Stimulated activated CD4-positive, alpha-beta T cell treated with anti-CD3 and anti-CD28 coated beads, Interleukin-2, amount 100 ng/mL, for 24 hours (primary cell): ENCODE measurements at regions not wholly inside any gene's neighbourhood (a gene's known extent, or its start where the extent isn't known, plus 50 kb on each side); places are given as distances from the start of the nearest gene placed in this dataset.

ENCODE experiments used
- DNase-seq, 2 donors: peaks; one replicate each; pipeline ENCODE4 v3.0.0-alpha.2; 2020

DNA sequence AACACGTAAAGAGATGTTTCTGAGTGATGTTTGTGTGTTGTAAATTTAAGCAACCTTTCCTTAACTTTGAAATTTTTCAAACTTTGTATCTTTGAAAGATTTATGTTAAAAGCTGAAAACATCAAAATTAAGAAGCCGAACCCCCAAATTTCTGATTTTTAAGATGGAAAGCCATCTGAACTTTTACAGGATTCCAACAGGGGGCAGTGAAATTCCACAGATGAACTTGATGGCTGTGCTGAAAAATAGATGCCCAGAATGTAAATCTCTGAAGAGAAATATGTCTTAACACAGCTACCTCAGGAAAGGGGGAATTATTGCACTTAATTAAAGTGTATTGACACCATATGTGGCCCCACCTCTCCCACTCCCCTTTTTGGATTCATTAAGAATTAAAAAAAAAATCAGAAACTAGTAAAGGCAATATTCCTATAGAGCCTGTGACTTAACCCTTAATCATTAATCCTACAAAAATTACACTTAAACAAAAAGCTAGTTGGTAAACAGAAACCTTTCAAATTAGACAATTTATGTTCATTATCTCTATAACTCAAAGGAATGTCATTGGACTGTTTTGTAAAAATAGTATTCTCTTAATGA is 597.9 kb downstream of the KCNJ2 start:
- DNase-seq: no peak

DNA sequence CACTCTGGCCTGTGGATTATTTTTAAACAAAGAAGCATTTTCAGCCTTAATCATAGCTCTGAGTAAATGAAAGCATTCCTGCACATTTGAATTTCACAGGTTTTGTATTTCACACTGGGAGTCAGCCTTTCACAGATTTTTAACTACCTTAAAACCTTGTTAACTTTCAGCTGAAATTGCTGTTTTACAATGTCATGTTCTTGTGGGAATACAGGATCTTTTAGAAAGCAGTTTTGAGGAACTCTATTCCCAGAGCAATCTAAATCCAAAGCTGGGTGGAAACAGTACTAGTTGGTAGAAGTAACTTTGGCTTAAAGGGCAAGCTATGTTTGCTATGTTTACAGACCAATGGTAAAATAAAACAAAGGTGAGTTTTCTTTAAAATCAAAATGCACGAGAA is 600.6 kb downstream of the KCNJ2 start:
- DNase-seq: no peak

DNA sequence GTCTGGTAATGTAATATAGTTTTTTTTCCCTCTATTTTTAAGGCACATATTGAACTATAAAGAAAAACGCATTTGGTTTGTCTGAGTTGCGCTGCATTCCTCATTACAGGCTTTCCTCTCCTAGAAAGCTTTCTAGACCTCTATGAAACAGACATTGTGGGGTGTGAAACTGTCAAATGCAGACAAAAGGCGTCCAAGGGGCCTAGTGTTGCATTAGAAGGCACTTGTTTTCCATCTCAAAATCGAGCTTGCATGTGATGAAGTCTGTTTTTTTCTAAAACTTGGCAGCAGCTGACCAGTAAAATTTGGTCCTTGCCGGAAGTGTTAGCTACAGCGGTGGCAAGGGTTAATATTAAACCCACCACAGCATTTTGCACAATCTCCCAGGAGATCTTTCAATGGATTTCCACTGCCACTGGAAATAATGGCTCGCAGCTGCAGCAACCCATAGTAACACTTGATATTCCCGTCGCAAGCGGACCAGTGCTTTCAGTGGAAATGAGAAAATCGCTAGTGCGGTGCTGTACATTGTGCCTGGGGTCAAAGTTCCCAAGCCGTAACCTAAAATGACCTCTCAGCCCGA is 602.6 kb downstream of the KCNJ2 start:
- DNase-seq: no peak

DNA sequence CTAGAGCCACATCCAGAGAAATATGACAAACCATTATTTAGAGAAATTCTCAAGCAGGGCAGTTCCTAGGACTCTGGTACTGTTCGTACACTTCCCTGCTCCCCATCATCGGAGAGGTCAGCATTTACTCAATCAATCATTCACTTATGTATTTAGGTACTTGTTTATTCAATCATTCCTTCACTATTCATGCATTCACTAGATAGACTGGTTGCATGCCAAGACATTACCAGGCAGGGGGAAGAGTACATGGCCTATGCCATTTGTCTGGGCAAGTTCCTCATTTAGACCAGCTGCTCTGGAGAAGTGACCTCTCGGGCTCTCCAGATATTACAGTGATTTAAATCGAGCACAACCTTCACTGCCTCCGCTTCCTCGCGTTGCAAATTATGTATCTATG is 603.4 kb downstream of the KCNJ2 start:
- no peak for DNase-seq

DNA sequence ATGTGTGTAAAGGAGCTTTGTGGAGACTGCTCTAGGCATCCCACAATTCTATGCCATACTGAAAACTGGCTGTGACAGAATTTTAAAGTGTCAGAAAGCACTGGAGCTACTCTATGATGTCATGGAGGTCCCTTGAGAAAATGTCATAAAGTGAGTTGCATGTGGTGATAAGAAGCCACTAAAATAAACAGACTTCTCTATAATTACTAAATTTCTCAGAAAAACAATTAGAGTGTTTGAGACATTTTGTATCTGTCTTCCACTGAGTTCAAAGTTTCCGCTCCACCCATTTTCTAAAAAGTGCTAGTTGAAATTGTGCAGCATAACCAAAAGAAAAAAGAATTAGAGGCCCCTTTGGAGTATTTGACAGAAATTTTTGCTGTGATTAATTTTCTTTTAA is 603.9 kb downstream of the KCNJ2 start:
- no peak for DNase-seq

DNA sequence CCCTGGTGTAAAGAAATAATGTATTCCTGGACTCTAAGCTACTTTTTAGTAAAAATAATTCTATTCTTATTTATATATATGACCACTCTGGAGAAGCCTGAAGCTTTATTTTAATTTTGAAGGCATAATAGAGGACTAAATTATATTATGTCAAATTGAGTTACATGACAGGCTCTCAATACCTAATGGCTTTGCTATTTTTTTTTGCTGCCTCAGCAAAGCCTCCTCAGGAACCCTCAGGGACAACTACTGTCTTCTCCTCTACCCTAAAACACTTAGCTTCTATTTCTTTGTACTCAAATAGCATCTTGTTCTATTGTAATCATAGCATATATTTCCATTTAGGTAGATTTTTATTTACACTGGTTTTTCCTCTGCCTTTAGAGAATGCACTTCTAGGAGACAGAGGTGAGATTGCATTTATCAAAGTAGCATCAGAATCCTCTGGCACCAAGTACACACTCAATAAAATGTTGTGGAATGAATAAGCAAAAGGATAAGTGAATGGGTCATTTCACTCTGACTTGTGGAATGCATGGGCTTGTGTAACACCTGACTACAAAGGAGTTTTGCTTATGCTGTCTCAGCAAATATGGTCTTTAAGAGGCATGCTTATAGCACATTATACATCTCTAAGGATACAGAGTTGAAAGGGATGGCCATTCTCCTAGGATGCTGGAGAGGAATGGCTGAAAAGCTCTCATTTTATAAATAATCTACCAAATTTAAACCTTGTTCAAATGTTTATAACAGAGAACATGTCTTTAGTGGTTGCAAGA is 605.2 kb downstream of the KCNJ2 start:
- DNase-seq: no peak

DNA sequence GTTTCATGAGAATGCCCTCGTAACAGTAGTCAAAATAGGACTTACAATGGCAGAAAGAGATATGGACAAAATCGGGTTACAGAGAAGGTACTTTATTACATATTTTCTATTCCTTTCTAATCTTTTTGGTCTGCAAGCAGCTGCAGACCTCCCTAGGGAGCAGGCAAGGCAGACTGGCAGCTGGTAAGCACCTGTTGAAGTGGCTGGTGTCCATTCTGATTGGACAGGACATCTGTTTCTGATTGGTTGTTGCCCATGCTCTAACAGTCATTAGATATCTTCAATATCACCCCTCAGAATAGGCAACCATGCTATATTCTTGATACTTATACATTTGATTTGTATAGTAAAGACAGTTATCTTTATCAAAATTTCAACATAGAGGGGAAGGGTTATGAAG is 606.3 kb downstream of the KCNJ2 start:
- DNase-seq: no peak

DNA sequence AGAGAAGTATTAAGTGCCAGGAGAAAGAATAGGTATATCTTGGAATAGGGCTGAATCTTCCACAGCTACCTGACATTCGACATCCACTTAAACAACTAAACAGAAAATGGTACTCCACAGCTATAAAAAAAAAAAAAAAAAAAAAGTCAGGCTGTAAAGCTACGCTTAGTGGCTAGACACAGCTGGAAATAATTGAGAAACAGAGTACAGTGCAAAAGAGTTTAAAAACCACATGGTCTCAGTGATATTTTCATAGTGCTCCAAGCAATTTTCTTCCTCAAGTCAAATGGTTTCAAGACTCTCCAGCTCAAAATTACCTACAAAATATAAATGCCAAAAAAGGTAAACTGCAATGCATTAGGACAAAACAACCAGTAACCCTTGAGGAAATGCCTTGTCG is 607.1 kb downstream of the KCNJ2 start:
- no peak for DNase-seq

DNA sequence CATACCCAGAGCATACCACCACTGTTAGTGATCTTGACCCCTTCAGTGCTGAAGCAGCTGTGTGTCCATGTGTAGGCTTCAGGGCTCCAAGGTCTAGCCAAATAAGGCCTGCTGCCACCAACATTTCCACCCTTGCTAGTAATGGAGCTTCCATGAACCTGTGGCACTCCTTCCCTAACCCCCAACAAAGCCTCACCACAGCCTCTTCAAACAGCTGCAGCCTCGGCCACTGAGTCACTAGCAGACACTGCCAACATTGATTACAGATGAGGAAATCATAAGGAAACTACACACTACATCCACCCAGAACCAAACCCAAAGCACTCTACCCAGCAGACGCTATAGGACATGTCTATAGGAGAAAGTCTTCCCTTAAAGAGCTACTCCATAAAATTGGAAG is 610.7 kb downstream of the KCNJ2 start:
- DNase-seq: no peak

DNA sequence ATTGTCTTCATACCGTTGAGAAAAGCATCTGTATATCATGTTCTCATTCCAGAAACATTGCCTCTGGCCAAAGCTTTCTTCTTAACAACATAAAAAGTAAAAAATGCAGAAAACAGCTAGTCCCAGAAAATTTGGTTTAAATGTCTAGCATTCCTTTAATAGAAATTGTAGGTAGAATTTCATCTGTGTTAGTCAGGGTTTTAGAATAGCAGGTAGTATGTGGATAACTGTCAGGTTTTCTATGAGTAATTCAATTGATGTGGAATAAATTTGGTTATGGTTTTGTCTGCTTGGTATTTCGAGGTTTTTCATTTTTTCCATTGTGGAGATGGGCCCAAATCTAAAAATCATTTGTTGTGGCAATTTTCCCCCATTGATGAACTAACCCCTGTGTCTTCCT is 616.7 kb downstream of the KCNJ2 start:
- DNase-seq: no peak

DNA sequence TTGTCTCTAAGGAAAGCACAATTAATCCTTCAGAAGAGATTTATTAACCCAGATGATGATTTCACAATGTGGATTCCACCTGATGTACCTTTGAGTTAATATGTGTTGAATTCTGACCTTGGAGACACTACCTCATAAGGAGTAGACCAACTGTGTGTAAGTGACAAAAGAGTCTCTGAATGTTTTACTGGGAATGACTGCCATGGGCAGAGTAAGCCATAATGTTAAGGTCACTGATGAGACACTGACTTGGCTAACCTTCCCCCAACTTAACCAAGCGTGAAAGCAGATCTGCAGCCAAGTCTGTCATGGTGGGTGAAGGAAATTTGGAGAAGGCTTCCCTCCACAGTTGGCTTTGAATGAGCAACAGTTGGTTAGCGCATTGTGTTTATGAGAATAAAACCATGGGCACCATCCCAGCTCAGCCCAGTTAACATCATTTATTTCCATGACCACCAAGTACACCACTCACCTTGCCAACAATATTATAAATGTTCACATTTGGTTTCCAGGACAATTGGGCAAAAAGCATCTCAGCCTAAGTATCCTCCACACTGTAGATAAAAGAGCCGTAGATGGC is 618.5 kb downstream of the KCNJ2 start:
- DNase-seq: no peak

DNA sequence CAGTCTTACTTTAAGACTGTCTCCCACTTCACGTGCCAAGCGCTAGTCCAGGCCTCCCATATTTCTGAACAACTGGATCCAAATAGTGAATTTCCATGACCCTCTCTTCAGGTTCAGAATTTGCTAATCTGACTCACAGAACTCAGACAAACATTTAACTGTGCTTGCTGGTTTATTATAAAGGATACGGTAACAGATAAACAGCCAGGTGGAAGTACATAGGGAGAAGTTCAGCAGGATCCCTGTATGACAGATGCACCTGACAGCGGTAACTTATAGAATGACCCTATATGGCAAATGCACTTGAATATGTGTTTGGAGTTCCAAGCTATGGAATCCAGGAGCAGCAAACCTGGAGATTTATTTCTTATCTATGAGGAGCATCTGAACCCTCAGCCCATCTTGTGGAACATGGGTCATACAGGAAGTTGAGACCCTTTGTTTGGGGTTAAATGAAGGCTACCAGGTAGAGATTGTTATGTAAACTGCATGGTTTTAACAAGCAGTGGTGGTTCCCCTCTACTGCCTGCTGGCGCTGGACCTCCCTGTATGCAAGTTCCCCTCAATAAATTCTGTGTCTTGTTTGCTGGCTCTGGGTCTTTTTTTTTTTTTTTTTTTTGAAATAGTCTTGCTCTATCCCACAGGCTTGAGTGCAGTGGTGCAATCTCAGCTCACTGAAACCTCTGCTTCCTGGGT is 622.6 kb downstream of the KCNJ2 start:
- DNase-seq: no peak

DNA sequence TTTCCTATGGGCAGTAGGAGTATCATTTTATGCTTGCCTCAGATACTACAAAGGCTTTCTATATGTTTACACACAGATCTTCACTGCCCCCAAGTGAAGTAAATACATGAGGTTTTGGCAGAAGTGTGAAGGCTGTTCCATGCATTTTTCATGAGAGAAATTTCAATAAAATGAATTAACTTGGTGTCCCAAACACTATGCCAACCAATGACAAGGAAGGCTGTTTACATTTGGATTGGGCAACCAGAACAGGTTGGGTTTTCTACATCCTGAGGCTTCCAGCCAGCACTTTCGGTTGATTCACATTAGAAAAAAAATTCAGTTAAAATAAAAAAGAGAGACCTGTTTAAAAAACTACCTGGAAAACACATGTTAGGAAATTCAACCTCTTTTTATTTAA is 625.4 kb downstream of the KCNJ2 start:
- DNase-seq: no peak

DNA sequence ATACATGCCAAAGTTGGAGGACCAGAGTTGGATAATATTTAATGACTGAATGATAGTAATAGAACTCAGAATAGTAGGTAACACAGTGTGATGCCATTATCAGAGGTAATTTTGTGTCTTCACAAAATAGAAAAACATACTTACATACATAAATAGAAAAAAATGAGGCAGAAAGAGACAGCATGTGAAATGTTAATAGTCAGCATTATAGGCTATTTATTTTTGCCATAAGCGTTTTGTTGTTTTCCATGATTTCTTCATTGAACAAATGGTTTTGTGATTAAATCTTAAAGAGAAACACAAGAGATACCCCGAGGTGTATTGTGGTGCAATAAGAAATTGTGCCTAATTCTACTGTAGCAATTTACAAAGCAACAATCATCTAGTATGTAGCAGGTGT is 626.3 kb downstream of the KCNJ2 start:
- DNase-seq: no peak

DNA sequence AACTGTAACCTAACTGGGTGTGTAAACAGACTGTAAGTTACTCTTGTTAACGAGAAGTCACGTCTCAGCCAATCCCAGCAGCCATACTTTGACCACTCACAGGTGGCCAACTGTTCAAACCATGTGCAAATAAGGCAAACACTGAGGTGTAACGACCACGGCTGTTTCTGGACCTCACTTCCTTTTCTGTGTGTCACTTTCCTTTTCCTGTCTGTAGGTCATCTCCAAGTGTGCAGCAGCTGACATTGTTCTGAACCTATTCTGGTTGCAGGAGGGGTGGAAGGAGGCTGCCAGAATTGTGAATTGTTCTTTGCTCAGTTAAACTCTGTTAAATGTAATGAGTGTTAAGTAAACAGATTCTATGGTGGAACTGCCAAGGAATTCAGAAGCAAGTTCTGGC is 627.4 kb downstream of the KCNJ2 start:
- no peak for DNase-seq

DNA sequence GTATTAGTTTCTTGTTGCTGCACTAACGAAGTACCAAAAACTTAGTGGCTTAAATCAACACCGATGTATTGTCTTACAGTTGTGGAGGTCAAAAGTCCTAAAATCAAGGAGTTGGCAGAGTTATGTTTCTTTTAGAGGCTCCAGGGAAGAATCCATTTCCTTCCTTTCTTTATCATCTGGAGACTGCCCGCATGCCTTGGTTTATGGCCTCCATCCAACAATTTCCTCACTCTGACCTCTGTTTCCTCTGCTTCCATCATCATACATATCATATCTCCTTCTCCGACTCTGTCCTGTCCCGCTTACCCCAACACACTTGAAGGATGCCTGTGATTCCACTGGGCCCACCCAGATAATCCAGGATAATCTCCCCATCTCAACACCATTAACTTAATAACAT is 627.8 kb downstream of the KCNJ2 start:
- DNase-seq: no peak

DNA sequence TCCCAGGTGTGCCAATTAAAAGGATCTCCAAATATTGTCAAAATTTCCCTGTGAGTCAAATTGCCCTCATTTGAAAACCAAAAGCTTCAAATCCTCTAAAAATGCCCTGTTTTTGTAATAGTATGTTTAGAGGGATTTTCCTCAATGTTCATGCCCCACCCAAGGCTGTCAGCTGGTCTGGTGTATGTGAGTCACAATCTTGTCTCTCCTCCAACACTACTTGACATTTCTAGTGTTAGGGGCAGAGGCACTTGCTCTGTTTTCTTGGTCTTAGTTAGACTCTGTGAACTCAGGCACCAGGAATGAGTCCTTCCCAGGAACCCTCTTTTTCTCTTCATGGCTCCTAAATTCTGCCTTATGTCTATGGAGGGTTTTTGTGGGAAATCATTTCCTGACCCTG is 634.8 kb downstream of the KCNJ2 start:
- no peak for DNase-seq

DNA sequence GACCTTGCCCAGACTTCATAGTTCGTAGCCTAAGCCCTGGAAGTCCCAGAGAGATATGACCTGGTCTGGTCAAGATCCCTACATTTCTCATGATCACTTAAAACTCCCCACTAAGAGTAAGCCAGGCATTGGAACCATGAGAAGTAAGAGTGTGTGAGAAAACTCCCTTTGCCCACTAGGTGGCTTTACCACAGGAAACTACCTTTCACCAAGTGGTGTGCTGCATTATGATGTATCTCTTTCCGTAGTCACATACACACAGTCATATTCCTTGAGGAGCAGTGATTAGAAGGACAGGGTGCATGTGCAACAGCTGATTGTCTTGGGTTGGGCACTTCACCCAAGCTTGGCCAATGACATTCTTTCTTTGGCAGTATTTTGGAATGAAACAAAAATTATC is 639.3 kb downstream of the KCNJ2 start:
- no peak for DNase-seq

DNA sequence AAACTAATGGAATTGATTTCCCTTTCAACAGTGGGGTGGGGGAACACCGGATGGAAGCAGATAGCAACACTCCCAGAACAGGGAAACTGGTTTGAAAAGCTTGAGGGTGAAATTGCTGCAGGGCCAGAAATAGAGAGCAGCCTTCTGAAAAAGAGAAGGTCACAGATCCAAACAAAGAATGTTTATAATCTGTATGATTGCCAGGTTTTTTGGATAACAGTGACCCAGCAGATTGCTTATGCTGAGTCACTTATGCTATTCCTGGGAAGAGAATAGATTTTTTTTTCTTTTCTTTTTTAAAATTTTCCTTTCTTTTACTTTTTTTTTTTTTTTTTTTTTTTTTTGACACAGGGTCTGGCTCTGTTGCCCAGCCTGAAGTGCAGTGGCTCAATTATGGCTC is 641.3 kb downstream of the KCNJ2 start:
- DNase-seq: no peak

DNA sequence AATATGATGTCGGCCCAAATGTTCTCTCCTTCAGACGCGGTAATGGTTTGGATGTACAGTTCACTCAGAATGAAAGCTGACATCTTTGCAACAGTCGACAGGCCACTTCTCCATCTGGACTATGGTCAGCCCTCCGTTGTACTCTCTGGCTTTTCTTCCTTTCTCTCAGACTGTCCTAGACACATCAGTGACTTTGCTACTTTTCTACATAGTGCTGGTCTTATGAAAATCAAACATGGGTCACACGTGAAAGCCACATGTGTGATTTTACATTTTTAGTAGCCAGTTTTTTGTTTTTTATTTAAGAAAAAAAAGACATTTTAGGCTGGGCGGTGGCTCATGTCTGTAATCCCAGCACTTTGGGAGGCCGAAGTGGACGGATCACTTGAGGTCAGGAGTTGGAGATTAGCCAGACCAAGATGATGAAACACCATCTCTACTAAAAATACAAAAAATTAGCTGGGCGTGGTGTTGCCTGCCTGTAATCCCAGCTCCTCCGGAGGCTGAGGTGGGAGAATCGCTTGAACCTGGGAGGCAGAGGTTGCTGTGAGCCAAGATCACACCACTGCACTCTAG is 644.1 kb downstream of the KCNJ2 start:
- DNase-seq: no peak

DNA sequence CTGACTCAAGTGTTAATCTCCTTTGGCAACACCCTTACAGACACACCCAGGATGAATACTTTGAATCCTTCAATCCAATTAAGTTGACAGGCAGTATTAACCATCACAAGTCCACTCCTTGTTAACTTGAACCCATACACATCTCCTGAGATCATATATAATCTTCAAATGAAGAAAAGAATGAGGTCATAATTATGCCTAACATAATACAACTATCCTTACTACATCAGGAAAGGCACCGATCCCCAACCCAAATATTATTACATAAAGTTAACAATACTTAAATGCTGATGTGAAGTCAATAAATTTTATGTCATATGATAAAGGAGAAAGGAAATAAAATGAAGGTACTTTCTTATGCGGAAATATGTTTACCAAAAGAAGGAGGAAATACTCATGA is 649.9 kb downstream of the KCNJ2 start:
- no peak for DNase-seq

DNA sequence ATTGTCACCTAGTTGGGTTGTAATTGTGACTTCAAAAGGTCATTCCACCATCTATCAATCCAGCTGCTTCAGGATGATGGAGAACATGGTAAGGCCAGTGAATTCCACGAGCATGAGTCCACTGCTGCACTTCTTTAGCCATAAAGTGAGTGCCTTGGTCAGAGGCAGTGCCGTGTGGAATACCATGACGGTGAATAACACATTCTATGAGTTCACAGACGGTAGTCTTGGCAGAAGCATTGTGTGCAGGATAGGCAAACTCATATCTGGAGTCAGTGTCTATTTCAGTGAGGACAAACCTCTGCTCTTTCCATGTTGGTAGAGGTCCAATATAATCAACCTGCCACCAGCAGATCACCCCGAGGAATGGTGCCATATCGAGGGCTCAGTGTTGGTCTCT is 650.9 kb downstream of the KCNJ2 start:
- no peak for DNase-seq
